ENCODE measurements at regions not wholly inside any gene's neighbourhood (a gene's known extent, or its start where the extent isn't known, plus 50 kb on each side); places are given as distances from the start of the nearest gene placed in this dataset.

GRCh38 chr5:143571642-143572624 is 168.4 kb upstream of the NR3C1 start:
- TF ChIP-seq, protein P1, sequence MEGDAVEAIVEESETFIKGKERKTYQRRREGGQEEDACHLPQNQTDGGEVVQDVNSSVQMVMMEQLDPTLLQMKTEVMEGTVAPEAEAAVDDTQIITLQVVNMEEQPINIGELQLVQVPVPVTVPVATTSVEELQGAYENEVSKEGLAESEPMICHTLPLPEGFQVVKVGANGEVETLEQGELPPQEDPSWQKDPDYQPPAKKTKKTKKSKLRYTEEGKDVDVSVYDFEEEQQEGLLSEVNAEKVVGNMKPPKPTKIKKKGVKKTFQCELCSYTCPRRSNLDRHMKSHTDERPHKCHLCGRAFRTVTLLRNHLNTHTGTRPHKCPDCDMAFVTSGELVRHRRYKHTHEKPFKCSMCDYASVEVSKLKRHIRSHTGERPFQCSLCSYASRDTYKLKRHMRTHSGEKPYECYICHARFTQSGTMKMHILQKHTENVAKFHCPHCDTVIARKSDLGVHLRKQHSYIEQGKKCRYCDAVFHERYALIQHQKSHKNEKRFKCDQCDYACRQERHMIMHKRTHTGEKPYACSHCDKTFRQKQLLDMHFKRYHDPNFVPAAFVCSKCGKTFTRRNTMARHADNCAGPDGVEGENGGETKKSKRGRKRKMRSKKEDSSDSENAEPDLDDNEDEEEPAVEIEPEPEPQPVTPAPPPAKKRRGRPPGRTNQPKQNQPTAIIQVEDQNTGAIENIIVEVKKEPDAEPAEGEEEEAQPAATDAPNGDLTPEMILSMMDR (IDR thresholded peaks at IDR 0.05; ENCODE audit: unreplicated experiment), result no peak
- Mint-ChIP-seq H3K36me3 (ENCODE audit: insufficient read depth) (no peaks in the 10 kb centered on the region), H3K9me3 (ENCODE audit: low read depth) (no peaks in the 10 kb centered on the region), H3K4me1 (ENCODE audit: low read depth) (peaks cover 26% of the 10 kb centered on the region), H3K27ac (no peak overlapping the region), H3K4me3 (ENCODE audit: low read depth) (no peak overlapping the region), H3K27me3 (peaks cover 16% of the 10 kb centered on the region)
- no peak for DNase-seq (ENCODE audit: low spot score, unreplicated experiment)

DNA sequence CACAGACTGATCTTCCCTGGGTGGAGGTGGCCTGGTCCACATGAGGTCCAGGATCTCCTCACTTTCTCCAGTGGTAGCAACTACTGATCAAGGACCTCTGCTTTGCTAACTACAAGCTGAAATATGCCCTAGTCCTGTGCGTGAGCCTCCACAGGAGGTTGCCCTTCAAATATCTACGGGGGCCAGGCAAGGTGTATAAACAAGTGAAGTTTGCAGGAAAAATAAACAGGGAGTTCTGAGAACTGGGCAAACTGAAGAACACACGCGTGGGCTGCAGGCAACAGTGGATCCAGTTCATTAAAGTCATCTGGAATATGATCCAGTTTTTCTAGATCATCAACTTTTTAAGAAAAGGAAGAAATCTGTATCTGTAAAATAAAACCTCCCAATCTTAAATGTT is 167.5 kb upstream of the NR3C1 start:
- Mint-ChIP-seq H3K4me1 (ENCODE audit: low read depth) (peaks cover 26% of the 10 kb centered on the region), H3K36me3 (ENCODE audit: insufficient read depth) (no peaks in the 10 kb centered on the region), H3K27ac (no peak overlapping the region), H3K4me3 (ENCODE audit: low read depth) (no peak overlapping the region), H3K27me3 (peaks cover 17% of the 10 kb centered on the region), H3K9me3 (ENCODE audit: low read depth) (no peaks in the 10 kb centered on the region)
- TF ChIP-seq, protein P1 (IDR thresholded peaks at IDR 0.05; ENCODE audit: unreplicated experiment), result no peak
- DNase-seq (ENCODE audit: low spot score, unreplicated experiment), result no peak

GRCh38 chr5:143569722-143570567 is 166.5 kb upstream of the NR3C1 start:
- Mint-ChIP-seq H3K27me3 (peaks cover 14% of the 10 kb centered on the region), H3K27ac (peak overlapping the region; percentile 19)

DNA sequence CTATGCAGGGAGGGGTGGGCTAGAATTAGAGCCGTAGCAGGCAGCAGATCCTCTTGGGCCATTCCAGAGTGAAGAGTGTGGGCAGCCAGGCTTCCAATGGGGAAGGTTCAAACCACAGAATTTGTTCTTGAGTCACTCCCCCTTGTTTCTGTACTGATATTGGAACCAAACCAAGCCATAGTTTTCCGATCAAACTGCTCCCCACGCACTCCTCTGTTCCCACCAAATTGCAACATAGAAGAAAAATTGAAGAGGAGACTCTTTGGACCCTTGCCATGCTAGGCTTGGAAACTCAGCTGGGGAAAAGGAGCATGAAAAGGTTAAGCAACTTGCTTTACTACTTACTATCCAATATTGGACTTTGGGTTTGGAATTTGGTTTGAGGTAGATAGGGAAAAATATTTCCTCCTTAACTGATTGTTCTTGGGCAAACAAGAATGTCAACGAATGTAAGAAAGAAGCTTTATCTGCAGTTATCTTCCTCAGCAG is 165.8 kb upstream of the NR3C1 start:
- H3K4me1 Mint-ChIP-seq (ENCODE audit: low read depth), result peaks cover 26% of the 10 kb centered on the region
- TF ChIP-seq, protein P1 (IDR thresholded peaks at IDR 0.05; ENCODE audit: unreplicated experiment), result no peak
- H3K27me3 Mint-ChIP-seq, result peaks cover 7% of the 10 kb centered on the region
- no peaks in the 10 kb centered on the region for H3K36me3 Mint-ChIP-seq (ENCODE audit: insufficient read depth)
- no peaks in the 10 kb centered on the region for H3K9me3 Mint-ChIP-seq (ENCODE audit: low read depth)
- no peak for DNase-seq (ENCODE audit: low spot score, unreplicated experiment)
- H3K4me3 Mint-ChIP-seq (ENCODE audit: low read depth), result no peak overlapping the region
- H3K27ac Mint-ChIP-seq, result peak overlapping the region; percentile 19

More at GRCh38 chr5:143569722-143570567, 166.5 kb upstream of the NR3C1 start:
- Mint-ChIP-seq H3K4me1 (ENCODE audit: low read depth) (peaks cover 26% of the 10 kb centered on the region), H3K4me3 (ENCODE audit: low read depth) (no peak overlapping the region), H3K9me3 (ENCODE audit: low read depth) (no peaks in the 10 kb centered on the region), H3K36me3 (ENCODE audit: insufficient read depth) (no peaks in the 10 kb centered on the region)
- TF ChIP-seq, protein P1 (IDR thresholded peaks at IDR 0.05; ENCODE audit: unreplicated experiment), result no peak
- no peak for DNase-seq (ENCODE audit: low spot score, unreplicated experiment)

Data from progenitor cell of endocrine pancreas (in vitro differentiated cells).